Natural killer cell (primary cell): ENCODE measurements at regions not wholly inside any gene's neighbourhood (a gene's known extent, or its start where the extent isn't known, plus 50 kb on each side); places are given as distances from the start of the nearest gene placed in this dataset.
"Not testable (repeated sequence)": the region's sequence is repeated elsewhere in the genome, so short reads cannot be mapped to it uniquely, and the experiment has no call there.

Source experiments
- ATAC-seq, 3 donors: fragments of 150-1000 bp in 2 of 3; fragments of 200-7000 bp in 1 of 3; cut with Tn5 transposase; 1 replicate in 1 of 3; 2 replicates in 2 of 3; pipeline ENCODE4 v1.10.0; 2021; ENCODE audit warnings: mild to moderate bottlenecking in 2 of 3, moderate library complexity in 2 of 3
- DNase-seq, 2 donors: peaks; one replicate each; pipeline versions ENCODE4 v3.0.0 to v3.0.0-alpha.2; 2013 to 2021; ENCODE audit warnings: mixed read lengths in 1 of 2
- H3K27ac ChIP-seq: one replicate; pipeline ENCODE4 v1.5.1; 2013; ENCODE audit warnings: mild to moderate bottlenecking, low read length
- H3K27me3 ChIP-seq: one replicate; pipeline ENCODE4 v1.6.1; 2013; ENCODE audit warnings: low read length; ENCODE audit not compliant: control insufficient read depth, insufficient read depth
- H3K36me3 ChIP-seq: one replicate; pipeline ENCODE4 v1.6.1; 2013; ENCODE audit warnings: low read length; ENCODE audit not compliant: control insufficient read depth, insufficient read depth
- H3K4me1 ChIP-seq: one replicate; pipeline ENCODE4 v1.6.1; 2013; ENCODE audit warnings: low read length; ENCODE audit not compliant: control insufficient read depth, insufficient read depth
- H3K4me3 ChIP-seq: one replicate; pipeline ENCODE4 v1.5.1; 2013; ENCODE audit warnings: low read length
- H3K9me3 ChIP-seq: one replicate; pipeline ENCODE4 v1.6.1; 2013; ENCODE audit warnings: low read length; ENCODE audit not compliant: control insufficient read depth, insufficient read depth
- H3K27ac Mint-ChIP-seq, 2 donors: one replicate each; pipeline ENCODE4 v1.8.0; 2022; ENCODE audit warnings: mild to moderate bottlenecking in 2 of 2, mixed read lengths in 2 of 2, moderate library complexity in 1 of 2
- H3K27me3 Mint-ChIP-seq, 2 donors: one replicate each; pipeline ENCODE4 v1.8.0; 2022; ENCODE audit warnings: low read depth in 2 of 2, mixed read lengths in 2 of 2
- H3K36me3 Mint-ChIP-seq: one replicate; pipeline ENCODE4 v1.8.0; 2022; ENCODE audit warnings: mixed read lengths
- H3K4me1 Mint-ChIP-seq, 2 donors: one replicate each; pipeline ENCODE4 v1.8.0; 2022; ENCODE audit warnings: mixed read lengths in 2 of 2
- H3K4me3 Mint-ChIP-seq: one replicate; pipeline ENCODE4 v1.8.0; 2022; ENCODE audit warnings: mild to moderate bottlenecking, moderate library complexity, mixed read lengths
- H3K9me3 Mint-ChIP-seq, 2 donors: one replicate each; pipeline ENCODE4 v1.8.0; 2022; ENCODE audit warnings: mixed read lengths in 2 of 2
- WGBS: methylation state at CpG from one replicate; pipeline ENCODE4 v1.1.7; 2013; ENCODE audit warnings: missing lambda C conversion rate; ENCODE audit not compliant: insufficient coverage; 5-methylcytosine and 5-hydroxymethylcytosine counted together
- intact Hi-C: fragments of 100-400 bp; cut with micrococcal nuclease; formaldehyde crosslinking; loops from one replicate; pipeline ENCODE4 v1.14.2; 2022
- TF ChIP-seq, protein P1 (sequence below): fragments of 200-600 bp; IDR thresholded peaks from one replicate; pipeline ENCODE4 v1.8.0; 2022; ENCODE audit warnings: antibody characterized with exemption

DNA sequence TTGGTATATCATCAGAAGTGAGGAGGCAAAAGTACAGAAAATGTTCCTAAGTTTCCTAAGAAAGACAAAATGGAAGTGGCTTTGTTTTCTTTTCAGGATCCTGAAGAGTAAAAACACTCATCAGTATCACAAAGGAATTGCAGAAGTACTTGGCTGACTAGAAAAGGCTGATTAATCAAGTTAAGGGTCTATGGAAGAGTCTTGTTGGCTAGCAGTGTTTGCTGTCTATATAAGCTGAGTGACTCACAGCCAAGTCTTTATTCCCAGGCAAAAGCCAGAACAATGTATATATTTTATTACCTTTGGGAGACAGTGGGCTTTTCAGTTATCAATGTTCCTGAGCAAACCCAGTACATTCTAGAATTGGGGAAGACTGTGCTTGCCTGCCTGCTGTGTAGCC is 777.0 kb downstream of the PLA2G4A start:
- Histone ChIP-seq H3K4me1 (no peaks in the 10 kb centered on the region), H3K36me3 (no peaks in the 10 kb centered on the region), H3K4me3 (no peak overlapping the region), H3K27me3 (no peaks in the 10 kb centered on the region), H3K27ac (no peak overlapping the region), H3K9me3 (no peaks in the 10 kb centered on the region)
- intact Hi-C loops: no loop called here
- Mint-ChIP-seq H3K36me3 (no peaks in the 10 kb centered on the region), H3K27ac (no peak overlapping the region), H3K4me1 (no peaks in the 10 kb centered on the region), H3K9me3 (peaks cover 9 to 13% of the 10 kb centered on the region in 2 donors), H3K27me3 (no peaks in the 10 kb centered on the region), H3K4me3 (no peak overlapping the region)
- no peak for DNase-seq
- no peak for ATAC-seq
- TF ChIP-seq, protein P1, sequence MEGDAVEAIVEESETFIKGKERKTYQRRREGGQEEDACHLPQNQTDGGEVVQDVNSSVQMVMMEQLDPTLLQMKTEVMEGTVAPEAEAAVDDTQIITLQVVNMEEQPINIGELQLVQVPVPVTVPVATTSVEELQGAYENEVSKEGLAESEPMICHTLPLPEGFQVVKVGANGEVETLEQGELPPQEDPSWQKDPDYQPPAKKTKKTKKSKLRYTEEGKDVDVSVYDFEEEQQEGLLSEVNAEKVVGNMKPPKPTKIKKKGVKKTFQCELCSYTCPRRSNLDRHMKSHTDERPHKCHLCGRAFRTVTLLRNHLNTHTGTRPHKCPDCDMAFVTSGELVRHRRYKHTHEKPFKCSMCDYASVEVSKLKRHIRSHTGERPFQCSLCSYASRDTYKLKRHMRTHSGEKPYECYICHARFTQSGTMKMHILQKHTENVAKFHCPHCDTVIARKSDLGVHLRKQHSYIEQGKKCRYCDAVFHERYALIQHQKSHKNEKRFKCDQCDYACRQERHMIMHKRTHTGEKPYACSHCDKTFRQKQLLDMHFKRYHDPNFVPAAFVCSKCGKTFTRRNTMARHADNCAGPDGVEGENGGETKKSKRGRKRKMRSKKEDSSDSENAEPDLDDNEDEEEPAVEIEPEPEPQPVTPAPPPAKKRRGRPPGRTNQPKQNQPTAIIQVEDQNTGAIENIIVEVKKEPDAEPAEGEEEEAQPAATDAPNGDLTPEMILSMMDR: no peak

DNA sequence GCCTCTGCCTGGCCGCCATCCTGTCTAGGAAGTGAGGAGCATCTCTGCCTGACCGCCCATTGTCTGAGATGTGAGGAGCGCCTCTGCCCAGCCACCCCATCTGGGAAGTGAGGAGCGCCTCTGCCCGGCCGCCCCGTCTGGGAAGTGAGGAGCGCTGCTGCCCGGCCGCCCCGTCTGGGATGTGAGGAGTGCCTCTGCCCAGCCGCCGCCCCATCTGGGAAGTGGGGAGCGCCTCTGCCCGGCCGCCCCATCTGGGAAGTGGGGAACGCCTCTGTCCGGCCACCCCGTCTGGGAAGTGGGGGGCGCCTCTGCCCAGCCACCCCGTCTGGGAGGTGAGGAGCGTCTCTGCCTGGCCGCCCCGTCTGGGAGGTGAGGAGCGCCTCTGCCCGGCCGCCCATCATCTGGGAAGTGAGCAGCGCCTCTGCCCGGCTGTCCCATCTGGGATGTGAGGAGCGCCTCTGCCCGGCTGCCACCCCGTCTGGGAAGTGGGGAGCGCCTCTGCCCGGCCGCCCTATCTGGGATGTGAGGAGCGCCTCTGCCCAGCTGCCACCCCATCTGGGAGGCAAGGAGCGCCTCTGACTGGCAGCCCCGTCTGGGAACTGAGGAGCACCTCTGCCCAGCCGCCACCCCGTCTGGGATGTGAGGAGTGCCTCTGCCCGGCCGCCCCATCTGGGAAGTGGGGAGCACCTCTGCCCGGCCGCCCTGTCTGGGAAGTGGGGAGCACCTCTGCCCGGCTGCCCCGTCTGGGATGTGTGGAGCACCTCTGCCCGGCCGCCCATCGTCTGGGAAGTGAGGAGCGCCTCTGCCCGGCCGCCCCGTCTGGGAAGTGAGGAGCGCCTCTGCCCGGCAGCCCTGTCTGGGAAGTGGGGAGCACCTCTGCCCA is 787.3 kb downstream of the PLA2G4A start:
- ATAC-seq, H3K27me3 Mint-ChIP-seq, H3K4me1 ChIP-seq, H3K4me3 ChIP-seq, H3K27ac ChIP-seq, H3K9me3 ChIP-seq, intact Hi-C loops, H3K27me3 ChIP-seq, H3K27ac Mint-ChIP-seq, H3K36me3 ChIP-seq, H3K4me1 Mint-ChIP-seq, DNase-seq, H3K4me3 Mint-ChIP-seq: not testable (repeated sequence)
- Mint-ChIP-seq H3K36me3 (peaks cover 15% of the 10 kb centered on the region), H3K9me3 (peaks cover 20 to 26% of the 10 kb centered on the region in 2 donors)
- WGBS: 90% methylated on average over 55 of the region's 55 CpGs

DNA sequence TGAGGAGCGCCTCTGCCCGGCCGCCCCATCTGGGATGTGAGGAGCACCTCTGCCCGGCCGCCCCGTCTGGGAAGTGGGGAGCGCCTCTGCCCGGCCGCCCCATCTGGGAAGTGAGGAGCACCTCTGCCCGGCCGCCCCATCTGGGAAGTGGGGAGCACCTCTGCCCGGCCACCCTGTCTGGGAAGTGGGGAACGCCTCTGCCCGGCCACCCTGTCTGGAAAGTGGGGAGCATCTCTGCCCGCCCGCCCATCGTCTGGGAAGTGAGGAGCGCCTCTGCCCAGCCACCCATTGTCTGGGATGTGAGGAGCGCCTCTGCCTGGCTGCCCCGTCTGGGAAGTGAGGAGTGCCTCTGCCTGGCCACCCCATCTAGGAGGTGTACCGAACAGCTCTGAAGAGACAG is 788.1 kb downstream of the PLA2G4A start:
- H3K4me3 Mint-ChIP-seq, H3K27me3 Mint-ChIP-seq, intact Hi-C loops, H3K4me1 ChIP-seq, H3K27ac ChIP-seq, ATAC-seq, H3K9me3 ChIP-seq, H3K36me3 ChIP-seq, H3K27me3 ChIP-seq, DNase-seq, H3K4me1 Mint-ChIP-seq, H3K27ac Mint-ChIP-seq, H3K4me3 ChIP-seq: not testable (repeated sequence)
- 85% methylated on average over 20 of the region's 21 CpGs for WGBS
- Mint-ChIP-seq H3K36me3 (peaks cover 15% of the 10 kb centered on the region), H3K9me3 (peaks cover 20 to 22% of the 10 kb centered on the region in 2 donors)

DNA sequence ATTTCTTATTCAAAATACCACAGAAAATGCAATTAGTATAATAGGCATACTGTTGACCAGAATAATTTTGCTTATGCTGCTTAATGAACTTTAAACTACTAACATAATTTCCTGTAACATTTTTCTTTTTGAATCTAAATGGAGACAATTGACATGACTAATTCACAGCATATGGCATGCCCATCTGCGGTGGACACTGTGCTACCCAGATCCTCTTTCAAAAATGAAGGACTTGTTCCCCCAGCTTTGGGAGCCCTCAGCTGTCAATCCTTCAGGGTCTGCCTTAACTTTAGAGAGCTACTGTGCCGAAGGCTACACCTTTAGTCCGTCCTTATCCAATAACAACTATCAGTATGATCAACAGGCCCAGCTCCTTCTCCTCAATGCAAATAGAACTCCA is 789.0 kb downstream of the PLA2G4A start:
- ATAC-seq: no peak
- 94% methylated on average over 3 of the region's 3 CpGs for WGBS

More for the DNA sequence above, 789.0 kb downstream of the PLA2G4A start:
- Mint-ChIP-seq H3K4me1 (no peaks in the 10 kb centered on the region), H3K9me3 (peaks cover 20 to 22% of the 10 kb centered on the region in 2 donors), H3K36me3 (peaks cover 15% of the 10 kb centered on the region), H3K4me3 (no peak overlapping the region), H3K27me3 (no peaks in the 10 kb centered on the region), H3K27ac (no peak overlapping the region)
- H3K9me3 ChIP-seq: peaks cover 4% of the 10 kb centered on the region
- TF ChIP-seq, protein P1: no peak
- H3K36me3 ChIP-seq: no peaks in the 10 kb centered on the region
- H3K4me1 ChIP-seq: no peaks in the 10 kb centered on the region
- intact Hi-C loops: no loop called here
- no peaks in the 10 kb centered on the region for H3K27me3 ChIP-seq
- H3K4me3 ChIP-seq: no peak overlapping the region
- no peak for DNase-seq
- H3K27ac ChIP-seq: no peak overlapping the region
